AG09309 (cell line): ENCODE measurements at regions not wholly inside any gene's neighbourhood (a gene's known extent, or its start where the extent isn't known, plus 50 kb on each side); places are given as distances from the start of the nearest gene placed in this dataset.

Source experiments
- DNase-seq: peaks from one replicate; pipeline ENCODE4 v3.0.0-alpha.2; 2010; ENCODE audit warnings: low read depth
- H3K4me3 ChIP-seq: 2 replicates; pipeline ENCODE4 v1.5.1; 2011; ENCODE audit warnings: mild to moderate bottlenecking, low read depth, low read length, moderate library complexity; ENCODE audit not compliant: control insufficient read depth
- CTCF ChIP-seq: IDR thresholded peaks from 2 replicates; pipeline ENCODE4 v1.5.1; 2011; ENCODE audit warnings: mild to moderate bottlenecking, low read depth, low read length, inconsistent platforms; ENCODE audit not compliant: insufficient read depth, control insufficient read depth; ENCODE audit errors: missing control alignments

- no peak overlapping the region for H3K4me3 ChIP-seq
- DNase-seq: no peak
- no peak for TF ChIP-seq CTCF
These were observed 498.7 kb downstream of the TLE1 start for GRCh38 chr9:81190659-81191058.

- H3K4me3 ChIP-seq: no peak overlapping the region
- DNase-seq: peak; percentile 31
- no peak for TF ChIP-seq CTCF
These were observed 505.6 kb downstream of the TLE1 start for GRCh38 chr9:81183761-81184160.

- H3K4me3 ChIP-seq: no peak overlapping the region
- TF ChIP-seq CTCF: no peak
- no peak for DNase-seq
These were observed 506.9 kb downstream of the TLE1 start for GRCh38 chr9:81182431-81182830.

- H3K4me3 ChIP-seq: no peak overlapping the region
- DNase-seq: no peak
- TF ChIP-seq CTCF: no peak
These were observed 515.3 kb downstream of the TLE1 start for GRCh38 chr9:81174023-81174422.

- DNase-seq: no peak
- H3K4me3 ChIP-seq: no peak overlapping the region
- no peak for TF ChIP-seq CTCF
These were observed 517.7 kb downstream of the TLE1 start for GRCh38 chr9:81171689-81172088.

GRCh38 chr9:81162361-81162760, 527.0 kb downstream of the TLE1 start:
- DNase-seq: no peak
- H3K4me3 ChIP-seq: no peak overlapping the region
- no peak for TF ChIP-seq CTCF

- TF ChIP-seq CTCF: no peak
- no peak overlapping the region for H3K4me3 ChIP-seq
- no peak for DNase-seq
These were observed 533.0 kb downstream of the TLE1 start for GRCh38 chr9:81156381-81156780.
